Calu3 (cell line): ENCODE measurements at regions not wholly inside any gene's neighbourhood (a gene's known extent, or its start where the extent isn't known, plus 50 kb on each side); places are given as distances from the start of the nearest gene placed in this dataset.
"Not testable (repeated sequence)": the region's sequence is repeated elsewhere in the genome, so short reads cannot be mapped to it uniquely, and the experiment has no call there.

Experiments
- BruUV-seq: library from RNA; stranded (reverse); fragments of 400-500 nt; replicated peaks from 2 replicates; lab custom pipeline; 2021; lab: Mats Ljungman, UMichigan
- CTCF ChIA-PET: fragments of 300-600 bp; sonication (Branson Sonifier 250); formaldehyde crosslinking; loops from one replicate; lab custom pipeline; 2022; ENCODE audit warnings: antibody characterized with exemption; lab: Charles Lee
- DNase-seq: peaks from one replicate; pipeline ENCODE4 v3.0.0; 2022
- H3K27ac Mint-ChIP-seq: one replicate; pipeline ENCODE4 v1.8.0; 2022; ENCODE audit warnings: mixed read lengths; ENCODE audit not compliant: unreplicated experiment
- H3K27me3 Mint-ChIP-seq: one replicate; pipeline ENCODE4 v1.8.0; 2022; ENCODE audit warnings: mixed read lengths; ENCODE audit not compliant: unreplicated experiment
- H3K36me3 Mint-ChIP-seq: one replicate; pipeline ENCODE4 v1.8.0; 2022; ENCODE audit warnings: mild to moderate bottlenecking, moderate library complexity, mixed read lengths; ENCODE audit not compliant: insufficient read depth, unreplicated experiment
- H3K4me1 Mint-ChIP-seq: one replicate; pipeline ENCODE4 v1.8.0; 2022; ENCODE audit warnings: mild to moderate bottlenecking, low read depth, mixed read lengths; ENCODE audit not compliant: unreplicated experiment
- H3K4me3 Mint-ChIP-seq: one replicate; pipeline ENCODE4 v1.8.0; 2022; ENCODE audit warnings: mild to moderate bottlenecking, low read depth, moderate library complexity, mixed read lengths; ENCODE audit not compliant: unreplicated experiment
- H3K9me3 Mint-ChIP-seq: one replicate; pipeline ENCODE4 v1.8.0; 2022; ENCODE audit warnings: low read depth, mixed read lengths; ENCODE audit not compliant: unreplicated experiment
- CTCF ChIP-seq: fragments of 200-600 bp; IDR thresholded peaks from one replicate; pipeline ENCODE4 v1.8.0; 2022; ENCODE audit warnings: antibody characterized with exemption; ENCODE audit not compliant: unreplicated experiment
- intact Hi-C: fragments of 100-400 bp; cut with micrococcal nuclease; formaldehyde crosslinking; loops from one replicate; pipeline ENCODE4 v1.10.0; 2022; ENCODE audit not compliant: unreplicated experiment

GRCh38 chr4:186999686-187000085, 276.0 kb upstream of the FAT1 start:
- no peak for TF ChIP-seq CTCF
- H3K36me3 Mint-ChIP-seq: no peaks in the 10 kb centered on the region
- peaks cover 9% of the 10 kb centered on the region for H3K4me1 Mint-ChIP-seq
- no TSS peak for BruUV-seq
- no peaks in the 10 kb centered on the region for H3K9me3 Mint-ChIP-seq
- H3K4me3 Mint-ChIP-seq: no peak overlapping the region
- no peak overlapping the region for H3K27ac Mint-ChIP-seq
- intact Hi-C loops: no loop called here
- CTCF ChIA-PET: no interaction called here
- H3K27me3 Mint-ChIP-seq: no peaks in the 10 kb centered on the region
- DNase-seq: no peak

- Mint-ChIP-seq H3K4me3 (no peak overlapping the region), H3K4me1 (peaks cover 9% of the 10 kb centered on the region), H3K36me3 (no peaks in the 10 kb centered on the region), H3K9me3 (no peaks in the 10 kb centered on the region), H3K27me3 (no peaks in the 10 kb centered on the region), H3K27ac (no peak overlapping the region)
- no peak for DNase-seq
- CTCF ChIA-PET: no interaction called here
- no peak for TF ChIP-seq CTCF
- intact Hi-C loops: no loop called here
- no TSS peak for BruUV-seq
These were observed 276.6 kb upstream of the FAT1 start for GRCh38 chr4:187000281-187000680.

- H3K4me3 Mint-ChIP-seq, H3K4me1 Mint-ChIP-seq, H3K27me3 Mint-ChIP-seq, H3K9me3 Mint-ChIP-seq, H3K36me3 Mint-ChIP-seq, BruUV-seq, DNase-seq, H3K27ac Mint-ChIP-seq, intact Hi-C loops, CTCF ChIA-PET: not testable (repeated sequence)
These were observed 278.5 kb upstream of the FAT1 start for GRCh38 chr4:187002133-187002532.

- TF ChIP-seq CTCF: no peak
- H3K4me1 Mint-ChIP-seq: peaks cover 9% of the 10 kb centered on the region
- H3K9me3 Mint-ChIP-seq: no peaks in the 10 kb centered on the region
- intact Hi-C loops: no loop called here
- DNase-seq: no peak
- CTCF ChIA-PET: no interaction called here
- BruUV-seq: no TSS peak
- no peaks in the 10 kb centered on the region for H3K27me3 Mint-ChIP-seq
- no peaks in the 10 kb centered on the region for H3K36me3 Mint-ChIP-seq
- no peak overlapping the region for H3K27ac Mint-ChIP-seq
- H3K4me3 Mint-ChIP-seq: no peak overlapping the region
These were observed 281.0 kb upstream of the FAT1 start for GRCh38 chr4:187004628-187005027.

GRCh38 chr4:187006189-187006618, 282.5 kb upstream of the FAT1 start:
- Mint-ChIP-seq H3K4me1 (no peaks in the 10 kb centered on the region), H3K4me3 (no peak overlapping the region), H3K9me3 (no peaks in the 10 kb centered on the region), H3K27me3 (no peaks in the 10 kb centered on the region), H3K36me3 (no peaks in the 10 kb centered on the region), H3K27ac (no peak overlapping the region)
- no peak for DNase-seq
- TF ChIP-seq CTCF: no peak
- no TSS peak for BruUV-seq
- intact Hi-C loops: no loop called here
- CTCF ChIA-PET: no interaction called here
